Fibroblast of mammary gland (primary cell): ENCODE measurements at regions not wholly inside any gene's neighbourhood (a gene's known extent, or its start where the extent isn't known, plus 50 kb on each side); places are given as distances from the start of the nearest gene placed in this dataset.

Experiments used
- DNase-seq: peaks from one replicate; pipeline ENCODE4 v3.0.0-alpha.2; 2010; ENCODE audit warnings: low read depth
- H3K4me3 ChIP-seq: 2 replicates; pipeline ENCODE4 v1.5.1; 2011; ENCODE audit warnings: low read depth, mild to moderate bottlenecking, low read length, moderate library complexity; ENCODE audit not compliant: control insufficient read depth
- TF ChIP-seq, protein P1 (sequence below): conservative IDR thresholded peaks from 2 replicates; pipeline ENCODE4 v1.5.1; 2011; ENCODE audit warnings: low read depth, low read length, inconsistent platforms; ENCODE audit not compliant: control insufficient read depth, insufficient read depth

DNA sequence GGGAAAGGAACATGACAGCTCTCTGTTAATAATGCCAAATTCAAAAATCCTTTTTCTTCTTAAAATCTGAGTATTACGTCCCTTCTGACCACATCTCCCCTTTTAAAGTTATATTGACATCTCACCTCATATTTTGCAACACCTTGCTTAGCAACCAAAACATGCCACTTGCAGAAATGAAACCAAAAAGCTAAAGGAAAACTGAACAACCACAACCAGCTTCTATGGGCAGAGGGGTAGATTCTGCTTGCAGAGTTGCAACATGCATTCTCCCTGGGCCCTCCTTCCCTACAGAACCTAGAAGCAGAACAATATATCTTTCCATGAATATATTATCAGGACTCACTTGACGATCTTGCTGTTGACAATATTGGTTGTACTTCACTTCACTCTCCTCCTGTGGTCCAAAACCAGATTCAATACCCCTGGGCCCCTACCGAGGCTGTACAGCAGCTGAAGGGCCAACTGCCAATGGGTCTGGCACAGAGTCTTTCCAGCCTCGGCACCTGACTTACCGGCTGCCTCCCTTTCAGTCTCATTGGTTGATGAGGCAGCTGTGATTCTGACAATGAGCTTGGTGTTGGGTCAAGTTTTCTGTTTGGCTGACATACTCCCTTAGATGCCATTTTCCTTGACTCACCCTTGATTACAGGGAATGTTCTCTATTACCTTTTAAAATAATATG is 616.6 kb downstream of the ZEB2 start:
- no peak overlapping the region for H3K4me3 ChIP-seq
- TF ChIP-seq, protein P1, sequence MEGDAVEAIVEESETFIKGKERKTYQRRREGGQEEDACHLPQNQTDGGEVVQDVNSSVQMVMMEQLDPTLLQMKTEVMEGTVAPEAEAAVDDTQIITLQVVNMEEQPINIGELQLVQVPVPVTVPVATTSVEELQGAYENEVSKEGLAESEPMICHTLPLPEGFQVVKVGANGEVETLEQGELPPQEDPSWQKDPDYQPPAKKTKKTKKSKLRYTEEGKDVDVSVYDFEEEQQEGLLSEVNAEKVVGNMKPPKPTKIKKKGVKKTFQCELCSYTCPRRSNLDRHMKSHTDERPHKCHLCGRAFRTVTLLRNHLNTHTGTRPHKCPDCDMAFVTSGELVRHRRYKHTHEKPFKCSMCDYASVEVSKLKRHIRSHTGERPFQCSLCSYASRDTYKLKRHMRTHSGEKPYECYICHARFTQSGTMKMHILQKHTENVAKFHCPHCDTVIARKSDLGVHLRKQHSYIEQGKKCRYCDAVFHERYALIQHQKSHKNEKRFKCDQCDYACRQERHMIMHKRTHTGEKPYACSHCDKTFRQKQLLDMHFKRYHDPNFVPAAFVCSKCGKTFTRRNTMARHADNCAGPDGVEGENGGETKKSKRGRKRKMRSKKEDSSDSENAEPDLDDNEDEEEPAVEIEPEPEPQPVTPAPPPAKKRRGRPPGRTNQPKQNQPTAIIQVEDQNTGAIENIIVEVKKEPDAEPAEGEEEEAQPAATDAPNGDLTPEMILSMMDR: no peak
- peak; percentile 19 for DNase-seq

DNA sequence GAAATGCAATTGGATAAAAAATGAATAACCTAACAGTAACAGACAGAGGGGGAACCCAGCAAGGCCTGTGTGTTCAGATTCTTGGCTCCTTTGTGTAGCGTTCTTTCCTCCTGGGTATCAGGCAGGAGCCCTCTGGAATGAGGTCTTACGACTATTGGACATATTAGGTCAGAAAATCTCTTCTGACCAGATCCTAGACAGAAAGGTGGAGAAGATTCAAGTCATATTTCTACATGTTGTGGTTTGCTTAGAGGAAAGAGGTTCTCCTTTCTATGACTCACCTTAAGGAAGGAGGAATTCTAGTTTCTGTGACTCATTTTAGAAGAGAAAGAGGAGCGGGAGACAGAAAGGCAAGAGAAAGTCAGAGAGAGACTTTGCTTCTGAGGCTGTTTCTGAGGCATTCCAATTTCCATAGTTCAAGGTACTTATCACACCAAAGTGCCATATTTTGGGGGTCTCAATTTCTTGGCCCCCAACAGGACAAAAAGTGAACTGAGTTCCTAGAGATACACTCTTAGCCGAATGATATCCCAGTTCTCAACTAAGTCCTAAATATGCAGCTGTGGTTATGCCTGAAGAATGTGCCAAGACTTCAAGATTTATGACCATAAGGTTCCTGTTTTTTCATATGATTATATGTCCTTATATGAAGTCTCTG is 618.6 kb downstream of the ZEB2 start:
- peak overlapping the region; percentile 41 for H3K4me3 ChIP-seq
- DNase-seq: peak; percentile 89
- TF ChIP-seq, protein P1: no peak

DNA sequence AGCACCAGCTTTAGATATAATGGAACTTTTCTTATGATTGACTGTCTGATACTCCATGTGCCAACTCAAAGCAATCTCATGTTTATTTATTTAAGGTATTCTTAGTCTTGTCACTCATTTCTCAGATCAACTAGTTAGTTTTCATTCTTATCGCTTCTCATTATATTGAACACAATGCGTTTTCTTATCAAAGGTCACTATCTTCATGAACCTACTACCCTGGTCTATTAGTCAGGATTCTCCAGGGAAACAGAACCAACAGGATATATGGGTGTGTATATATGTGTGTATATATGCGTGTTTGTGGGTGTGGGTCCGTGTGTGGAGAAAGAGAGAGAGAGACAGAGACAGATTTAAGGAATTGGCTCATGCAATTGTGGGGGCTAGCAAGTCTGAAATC is 619.9 kb downstream of the ZEB2 start:
- no peak overlapping the region for H3K4me3 ChIP-seq
- TF ChIP-seq, protein P1: no peak
- DNase-seq: no peak

DNA sequence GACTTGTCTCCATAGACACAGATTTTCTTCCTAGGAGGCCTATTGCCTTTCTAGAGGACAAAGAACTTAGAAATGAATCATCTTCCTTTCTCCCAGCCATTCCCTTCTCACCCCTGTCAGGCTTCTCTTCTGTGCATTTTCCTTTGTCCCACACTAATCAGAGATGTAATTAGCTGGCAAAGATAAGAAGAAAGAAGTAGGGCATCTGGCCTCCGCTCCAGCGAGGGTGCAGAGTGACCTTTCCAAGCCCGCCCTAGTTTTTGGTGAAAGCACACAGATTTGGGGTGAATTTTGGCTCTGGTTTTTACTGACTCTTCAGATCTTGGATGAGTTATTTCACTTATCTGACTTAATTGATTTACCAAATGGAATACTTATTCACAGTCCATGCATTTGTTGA is 626.5 kb downstream of the ZEB2 start:
- no peak for DNase-seq
- no peak overlapping the region for H3K4me3 ChIP-seq
- TF ChIP-seq, protein P1: no peak

DNA sequence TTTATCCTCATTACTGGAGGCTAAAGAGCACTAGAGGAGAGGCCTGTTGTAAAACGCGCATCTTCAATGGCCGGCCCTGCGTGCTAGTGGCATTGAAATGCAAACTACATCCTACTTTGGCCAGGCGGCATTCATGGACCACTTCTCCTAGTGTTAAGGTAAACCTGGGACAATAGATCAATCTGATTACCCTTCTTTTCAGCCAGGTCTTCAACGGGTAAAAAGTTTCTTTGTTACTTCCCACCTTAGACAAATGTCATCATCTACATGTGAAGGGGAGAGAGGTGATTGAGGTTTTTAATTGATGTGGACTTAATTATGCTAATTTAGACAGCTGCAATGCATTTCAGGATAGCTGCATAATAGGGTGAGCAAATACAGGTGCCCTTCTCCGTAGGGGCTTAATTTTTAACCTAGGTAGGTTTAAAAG is 628.0 kb downstream of the ZEB2 start:
- DNase-seq: no peak
- TF ChIP-seq, protein P1: no peak

DNA sequence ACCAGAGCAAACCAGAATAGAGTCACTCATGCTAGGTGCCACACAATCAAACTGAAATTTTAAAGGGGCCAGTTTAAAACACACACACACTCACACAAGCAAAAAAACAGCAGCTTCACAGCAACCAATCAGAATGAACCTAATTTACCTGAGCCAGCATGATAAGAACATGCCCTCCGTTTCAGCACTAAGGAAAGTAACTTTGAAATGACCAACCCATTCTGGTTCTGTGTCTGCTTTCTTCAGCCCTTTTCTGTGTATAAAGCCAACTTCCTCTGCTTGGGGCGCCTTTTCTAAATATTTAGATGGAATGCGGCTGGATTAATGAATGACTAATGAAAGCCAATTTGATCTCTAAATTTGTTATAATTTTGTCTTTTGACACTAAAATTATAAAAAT is 629.1 kb downstream of the ZEB2 start:
- H3K4me3 ChIP-seq: no peak overlapping the region
- DNase-seq: no peak
- TF ChIP-seq, protein P1: no peak

More for the DNA sequence above, 628.0 kb downstream of the ZEB2 start:
- H3K4me3 ChIP-seq: no peak overlapping the region

DNA sequence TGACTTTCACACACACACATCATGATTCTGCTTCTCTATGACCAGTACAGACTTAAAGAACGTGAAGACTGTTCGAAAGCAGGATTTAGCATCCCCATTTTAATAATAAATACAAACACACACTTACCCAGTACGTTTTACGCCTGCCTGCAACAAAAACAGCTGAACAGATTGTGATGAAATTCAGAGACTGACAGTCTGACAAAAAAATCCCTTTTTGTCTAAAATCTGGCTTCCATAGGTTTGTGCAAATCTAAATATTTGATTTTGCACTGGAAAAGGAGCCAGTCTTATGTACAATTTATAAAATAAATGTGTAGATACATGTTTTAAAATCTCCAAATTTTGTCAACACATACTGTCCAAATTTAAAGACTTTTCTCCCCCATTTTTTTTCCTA is 630.7 kb downstream of the ZEB2 start:
- H3K4me3 ChIP-seq: no peak overlapping the region
- TF ChIP-seq, protein P1: no peak
- DNase-seq: no peak
